Keratinocyte (primary cell): ENCODE measurements at regions not wholly inside any gene's neighbourhood (a gene's known extent, or its start where the extent isn't known, plus 50 kb on each side); places are given as distances from the start of the nearest gene placed in this dataset.

Experiments used
- DNase-seq: peaks from one replicate; pipeline ENCODE4 v3.0.0-alpha.2; 2011; ENCODE audit warnings: low read depth, missing footprints, low spot score
- FAIRE-seq: peaks from 2 replicates; lab custom pipeline; 2011; peaks lifted over from hg19 to GRCh38; lab: Jason Lieb, UNC
- H2AFZ ChIP-seq: 2 replicates; pipeline ENCODE4 v1.6.0; 2012; ENCODE audit warnings: low read length, control low read depth, inconsistent platforms; ENCODE audit not compliant: control insufficient read depth
- H3K27ac ChIP-seq: 2 replicates; pipeline ENCODE4 v1.5.1; 2011; ENCODE audit warnings: low read length; ENCODE audit not compliant: control insufficient read depth, insufficient read depth
- H3K27me3 ChIP-seq: 3 replicates; pipeline ENCODE4 v1.6.0; 2011; ENCODE audit warnings: low read length; ENCODE audit not compliant: control insufficient read depth, insufficient read depth; ENCODE audit errors: extremely low read depth
- H3K36me3 ChIP-seq, 2 experiments: 2 replicates in 1 of 2; 3 replicates in 1 of 2; pipeline ENCODE4 v1.5.1; 2011; ENCODE audit warnings: low read length in 2 of 2, mild to moderate bottlenecking in 1 of 2; ENCODE audit not compliant: control insufficient read depth in 2 of 2, insufficient read depth in 2 of 2; ENCODE audit errors: extremely low read depth in 1 of 2
- H3K4me1 ChIP-seq: 3 replicates; pipeline ENCODE4 v1.5.1; 2011; ENCODE audit warnings: low read length; ENCODE audit not compliant: control insufficient read depth, insufficient read depth; ENCODE audit errors: extremely low read depth
- H3K4me2 ChIP-seq: 3 replicates; pipeline ENCODE4 v1.6.0; 2011; ENCODE audit warnings: low read depth, low read length; ENCODE audit not compliant: control insufficient read depth, insufficient read depth; ENCODE audit errors: extremely low read depth
- H3K4me3 ChIP-seq, 3 experiments: fragments of 200-600 bp in 1 of 3; sonication (generic) in 1 of 3; 2 replicates in 2 of 3; 3 replicates in 1 of 3; pipeline ENCODE4 v1.5.1; 2011 to 2016; ENCODE audit warnings: low read length in 3 of 3, mild to moderate bottlenecking in 3 of 3, control low read depth in 2 of 3, inconsistent platforms in 1 of 3, low read depth in 1 of 3, mixed read lengths in 1 of 3, mixed run types in 1 of 3, moderate library complexity in 1 of 3; ENCODE audit not compliant: control insufficient read depth in 2 of 3, insufficient read depth in 2 of 3; ENCODE audit errors: extremely low read depth in 1 of 3
- H3K79me2 ChIP-seq: 2 replicates; pipeline ENCODE4 v1.6.0; 2012; ENCODE audit warnings: low read length; ENCODE audit not compliant: control insufficient read depth, insufficient read depth
- H3K9ac ChIP-seq: 3 replicates; pipeline ENCODE4 v1.6.0; 2011; ENCODE audit warnings: low read length; ENCODE audit not compliant: control insufficient read depth, insufficient read depth; ENCODE audit errors: extremely low read depth
- H3K9me1 ChIP-seq: 3 replicates; pipeline ENCODE4 v1.6.0; 2011; ENCODE audit warnings: low read length; ENCODE audit not compliant: control insufficient read depth, insufficient read depth; ENCODE audit errors: extremely low read depth
- H3K9me3 ChIP-seq: 2 replicates; pipeline ENCODE4 v1.5.1; 2012; ENCODE audit warnings: low read depth, low read length; ENCODE audit not compliant: control insufficient read depth
- H4K20me1 ChIP-seq: 3 replicates; pipeline ENCODE4 v1.6.0; 2011; ENCODE audit warnings: low read length; ENCODE audit not compliant: control insufficient read depth, insufficient read depth; ENCODE audit errors: extremely low read depth
- CTCF ChIP-seq, 3 experiments: IDR thresholded peaks in 1 of 3; conservative IDR thresholded peaks in 1 of 3; optimal IDR thresholded peaks in 1 of 3; 2 replicates in 2 of 3; 3 replicates in 1 of 3; pipeline versions ENCODE3 to v1.5.1; 2011; ENCODE audit warnings: low read length in 3 of 3, mild to moderate bottlenecking in 3 of 3, moderate library complexity in 2 of 3, control low read depth in 1 of 3, inconsistent platforms in 1 of 3; ENCODE audit not compliant: insufficient read depth in 2 of 3; ENCODE audit errors: extremely low read depth in 1 of 3
- EZH2 ChIP-seq: IDR thresholded peaks from one replicate; pipeline ENCODE4 v1.6.1; 2012; ENCODE audit warnings: inconsistent platforms, mild to moderate bottlenecking, low read length, moderate library complexity
- dilution Hi-C: fragments of 300-500 bp; cut with MboI; formaldehyde crosslinking; loops from one replicate; pipeline ENCODE4 v1.7.0; 2020; ENCODE audit warnings: low sequenced_read_pairs; ENCODE audit not compliant: extremely low pct_ligation_motif_present

GRCh38 chr2:185665251-185665814 lies 73.3 kb upstream of the FSIP2 start:
- Histone ChIP-seq H3K4me3 (no peak overlapping the region), H3K9ac (no peak overlapping the region), H3K9me1 (no peaks in the 10 kb centered on the region), H2AFZ (no peak overlapping the region), H3K4me1 (no peaks in the 10 kb centered on the region), H3K36me3 (no peaks in the 10 kb centered on the region), H3K9me3 (no peaks in the 10 kb centered on the region), H3K27me3 (no peaks in the 10 kb centered on the region), H4K20me1 (no peaks in the 10 kb centered on the region), H3K27ac (no peak overlapping the region), H3K79me2 (no peaks in the 10 kb centered on the region), H3K4me2 (no peak overlapping the region)
- DNase-seq: no peak
- FAIRE-seq: no peak
- TF ChIP-seq EZH2 (no peak), CTCF (optimal IDR thresholded peaks at IDR 0.05 in 1 of 3, IDR thresholded peaks at IDR 0.05 in 1 of 3, conservative IDR thresholded peaks at IDR 0.05 in 1 of 3; ENCODE audit: extremely low read depth in 1 of 3, insufficient read depth in 2 of 3, low read length in 3 of 3) (no peak)
- dilution Hi-C loops: no loop called here

GRCh38 chr2:185667452-185667851 lies 71.2 kb upstream of the FSIP2 start:
- H3K4me3 ChIP-seq: no peak overlapping the region
- H3K9me3 ChIP-seq: no peaks in the 10 kb centered on the region
- H3K27ac ChIP-seq: no peak overlapping the region
- H3K4me2 ChIP-seq: no peak overlapping the region
- FAIRE-seq (no peak), DNase-seq (no peak)
- H3K36me3 ChIP-seq: no peaks in the 10 kb centered on the region
- no peaks in the 10 kb centered on the region for H3K79me2 ChIP-seq
- H3K27me3 ChIP-seq: no peaks in the 10 kb centered on the region
- no peaks in the 10 kb centered on the region for H3K9me1 ChIP-seq
- TF ChIP-seq CTCF (optimal IDR thresholded peaks at IDR 0.05 in 1 of 3, IDR thresholded peaks at IDR 0.05 in 1 of 3, conservative IDR thresholded peaks at IDR 0.05 in 1 of 3; ENCODE audit: extremely low read depth in 1 of 3, insufficient read depth in 2 of 3, low read length in 3 of 3) (no peak), EZH2 (no peak)
- H3K4me1 ChIP-seq: no peaks in the 10 kb centered on the region
- H4K20me1 ChIP-seq: no peaks in the 10 kb centered on the region
- dilution Hi-C loops: no loop called here
- H2AFZ ChIP-seq: no peak overlapping the region
- H3K9ac ChIP-seq: no peak overlapping the region
